ENCODE measurements at regions not wholly inside any gene's neighbourhood (a gene's known extent, or its start where the extent isn't known, plus 50 kb on each side); places are given as distances from the start of the nearest gene placed in this dataset.

DNA sequence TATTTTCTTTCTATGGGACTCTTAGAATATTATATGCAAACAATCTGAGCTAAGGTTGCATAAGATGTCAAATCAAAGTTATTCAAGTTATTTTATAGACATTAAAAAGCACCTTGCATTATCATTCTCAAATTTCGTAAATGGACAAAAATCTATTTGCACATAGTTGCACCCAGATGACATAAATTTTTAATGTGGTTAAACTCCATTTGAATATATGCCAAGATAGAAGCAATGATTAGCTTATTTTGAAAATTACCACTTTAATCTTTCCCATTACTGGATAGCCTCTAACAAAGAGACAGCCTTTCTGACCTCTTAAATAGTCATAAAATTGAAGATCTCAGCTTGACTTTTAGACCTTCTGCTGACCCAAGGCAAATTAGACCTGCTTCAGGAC is 386.8 kb downstream of the RAPGEF2 start:
- H3K4me3 Mint-ChIP-seq = no peak overlapping the region

DNA sequence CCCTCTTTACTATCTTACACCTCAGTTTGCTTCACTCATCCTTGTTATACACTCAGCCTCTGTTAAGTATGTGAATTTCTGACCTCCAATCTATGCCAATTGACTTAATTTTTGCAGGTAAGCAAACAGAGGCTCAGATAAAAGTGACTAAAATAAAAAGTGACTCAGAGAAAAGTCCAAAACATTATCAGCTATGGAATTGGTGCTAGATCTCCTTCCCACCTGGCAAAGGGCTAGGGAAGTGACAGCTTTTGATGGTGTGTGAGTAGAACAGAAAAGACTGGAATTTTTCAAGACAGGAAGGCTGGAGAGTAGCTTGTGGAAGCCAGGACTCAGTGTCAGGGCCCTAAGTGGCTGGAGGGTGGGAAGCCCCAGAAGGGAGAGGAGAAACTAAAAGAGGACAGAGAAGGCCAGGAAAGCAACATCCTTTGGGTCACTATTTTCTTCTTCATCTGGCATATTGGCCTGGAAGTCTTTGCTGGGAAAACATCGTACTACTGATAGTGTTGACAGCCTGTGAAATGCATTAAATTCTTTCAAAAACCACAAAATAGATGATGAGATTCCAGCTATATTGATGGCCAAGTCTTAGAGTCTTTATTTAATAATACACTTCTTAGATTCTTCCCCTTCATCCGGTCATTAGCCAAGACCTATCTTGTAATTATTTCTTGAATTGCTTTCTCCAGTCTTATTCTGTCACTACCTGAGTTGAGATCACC is 392.8 kb downstream of the RAPGEF2 start:
- Mint-ChIP-seq H3K4me1 (peaks cover 11% of the 10 kb centered on the region), H3K9me3 (peaks cover 36% of the 10 kb centered on the region), H3K27ac (no peak overlapping the region), H3K27me3 (ENCODE audit: low read depth) (no peaks in the 10 kb centered on the region; the same call in 1 of the 2 replicates), H3K4me3 (no peak overlapping the region), H3K36me3 (peaks cover 27% of the 10 kb centered on the region)
- DNase-seq (ENCODE audit: low spot score) (no peak), ATAC-seq (no peak)
- TF ChIP-seq, protein P1, sequence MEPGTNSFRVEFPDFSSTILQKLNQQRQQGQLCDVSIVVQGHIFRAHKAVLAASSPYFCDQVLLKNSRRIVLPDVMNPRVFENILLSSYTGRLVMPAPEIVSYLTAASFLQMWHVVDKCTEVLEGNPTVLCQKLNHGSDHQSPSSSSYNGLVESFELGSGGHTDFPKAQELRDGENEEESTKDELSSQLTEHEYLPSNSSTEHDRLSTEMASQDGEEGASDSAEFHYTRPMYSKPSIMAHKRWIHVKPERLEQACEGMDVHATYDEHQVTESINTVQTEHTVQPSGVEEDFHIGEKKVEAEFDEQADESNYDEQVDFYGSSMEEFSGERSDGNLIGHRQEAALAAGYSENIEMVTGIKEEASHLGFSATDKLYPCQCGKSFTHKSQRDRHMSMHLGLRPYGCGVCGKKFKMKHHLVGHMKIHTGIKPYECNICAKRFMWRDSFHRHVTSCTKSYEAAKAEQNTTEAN (CRISPR knock-in tag; IDR thresholded peaks at IDR 0.05) = no peak
- TF ChIP-seq CREB1 (CRISPR knock-in tag; IDR thresholded peaks at IDR 0.05) (no peak), ZNF138 (CRISPR knock-in tag; conservative IDR thresholded peaks at IDR 0.05) (no peak), IRF2 (CRISPR knock-in tag; IDR thresholded peaks at IDR 0.05; ENCODE audit: borderline replicate concordance, low read depth) (no peak), RORB (CRISPR knock-in tag; IDR thresholded peaks at IDR 0.05) (no peak), ZNF416 (CRISPR knock-in tag; IDR thresholded peaks at IDR 0.05) (no peak), FOXJ3 (CRISPR knock-in tag; IDR thresholded peaks at IDR 0.05; ENCODE audit: borderline replicate concordance) (no peak), SMAD4 (CRISPR knock-in tag; IDR thresholded peaks at IDR 0.05) (no peak), MYBL2 (CRISPR knock-in tag; IDR thresholded peaks at IDR 0.05) (no peak), ESRRA (CRISPR knock-in tag; IDR thresholded peaks at IDR 0.05; ENCODE audit: borderline replicate concordance) (no peak), JAZF1 (CRISPR knock-in tag; IDR thresholded peaks at IDR 0.05) (no peak), CBFB (CRISPR knock-in tag; IDR thresholded peaks at IDR 0.05; ENCODE audit: low read depth) (no peak)
- TF ChIP-seq, protein P2, sequence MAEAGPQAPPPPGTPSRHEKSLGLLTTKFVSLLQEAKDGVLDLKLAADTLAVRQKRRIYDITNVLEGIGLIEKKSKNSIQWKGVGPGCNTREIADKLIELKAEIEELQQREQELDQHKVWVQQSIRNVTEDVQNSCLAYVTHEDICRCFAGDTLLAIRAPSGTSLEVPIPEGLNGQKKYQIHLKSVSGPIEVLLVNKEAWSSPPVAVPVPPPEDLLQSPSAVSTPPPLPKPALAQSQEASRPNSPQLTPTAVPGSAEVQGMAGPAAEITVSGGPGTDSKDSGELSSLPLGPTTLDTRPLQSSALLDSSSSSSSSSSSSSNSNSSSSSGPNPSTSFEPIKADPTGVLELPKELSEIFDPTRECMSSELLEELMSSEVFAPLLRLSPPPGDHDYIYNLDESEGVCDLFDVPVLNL (CRISPR knock-in tag; IDR thresholded peaks at IDR 0.05; ENCODE audit: borderline replicate concordance, low read depth) = no peak
- TF ChIP-seq, protein P3, sequence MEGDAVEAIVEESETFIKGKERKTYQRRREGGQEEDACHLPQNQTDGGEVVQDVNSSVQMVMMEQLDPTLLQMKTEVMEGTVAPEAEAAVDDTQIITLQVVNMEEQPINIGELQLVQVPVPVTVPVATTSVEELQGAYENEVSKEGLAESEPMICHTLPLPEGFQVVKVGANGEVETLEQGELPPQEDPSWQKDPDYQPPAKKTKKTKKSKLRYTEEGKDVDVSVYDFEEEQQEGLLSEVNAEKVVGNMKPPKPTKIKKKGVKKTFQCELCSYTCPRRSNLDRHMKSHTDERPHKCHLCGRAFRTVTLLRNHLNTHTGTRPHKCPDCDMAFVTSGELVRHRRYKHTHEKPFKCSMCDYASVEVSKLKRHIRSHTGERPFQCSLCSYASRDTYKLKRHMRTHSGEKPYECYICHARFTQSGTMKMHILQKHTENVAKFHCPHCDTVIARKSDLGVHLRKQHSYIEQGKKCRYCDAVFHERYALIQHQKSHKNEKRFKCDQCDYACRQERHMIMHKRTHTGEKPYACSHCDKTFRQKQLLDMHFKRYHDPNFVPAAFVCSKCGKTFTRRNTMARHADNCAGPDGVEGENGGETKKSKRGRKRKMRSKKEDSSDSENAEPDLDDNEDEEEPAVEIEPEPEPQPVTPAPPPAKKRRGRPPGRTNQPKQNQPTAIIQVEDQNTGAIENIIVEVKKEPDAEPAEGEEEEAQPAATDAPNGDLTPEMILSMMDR (IDR thresholded peaks at IDR 0.05) = no peak
- TF ChIP-seq, protein P4, sequence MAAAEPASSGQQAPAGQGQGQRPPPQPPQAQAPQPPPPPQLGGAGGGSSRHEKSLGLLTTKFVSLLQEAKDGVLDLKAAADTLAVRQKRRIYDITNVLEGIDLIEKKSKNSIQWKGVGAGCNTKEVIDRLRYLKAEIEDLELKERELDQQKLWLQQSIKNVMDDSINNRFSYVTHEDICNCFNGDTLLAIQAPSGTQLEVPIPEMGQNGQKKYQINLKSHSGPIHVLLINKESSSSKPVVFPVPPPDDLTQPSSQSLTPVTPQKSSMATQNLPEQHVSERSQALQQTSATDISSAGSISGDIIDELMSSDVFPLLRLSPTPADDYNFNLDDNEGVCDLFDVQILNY (CRISPR knock-in tag; IDR thresholded peaks at IDR 0.05) = no peak
- TF ChIP-seq, protein P5, sequence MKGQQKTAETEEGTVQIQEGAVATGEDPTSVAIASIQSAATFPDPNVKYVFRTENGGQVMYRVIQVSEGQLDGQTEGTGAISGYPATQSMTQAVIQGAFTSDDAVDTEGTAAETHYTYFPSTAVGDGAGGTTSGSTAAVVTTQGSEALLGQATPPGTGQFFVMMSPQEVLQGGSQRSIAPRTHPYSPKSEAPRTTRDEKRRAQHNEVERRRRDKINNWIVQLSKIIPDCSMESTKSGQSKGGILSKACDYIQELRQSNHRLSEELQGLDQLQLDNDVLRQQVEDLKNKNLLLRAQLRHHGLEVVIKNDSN (CRISPR knock-in tag; IDR thresholded peaks at IDR 0.05) = no peak
- ChIA-PET CTCF (no interaction called here), POLR2A (no interaction called here)

More for the DNA sequence above, 386.8 kb downstream of the RAPGEF2 start:
- Mint-ChIP-seq H3K27ac (no peak overlapping the region), H3K36me3 (peaks cover 31% of the 10 kb centered on the region), H3K4me1 (peaks cover 17% of the 10 kb centered on the region), H3K9me3 (peaks cover 47% of the 10 kb centered on the region), H3K27me3 (ENCODE audit: low read depth) (peaks cover 2% of the 10 kb centered on the region)
- DNase-seq (ENCODE audit: low spot score) = no peak
- CTCF ChIA-PET = no interaction called here
- POLR2A ChIA-PET = no interaction called here
- TF ChIP-seq JUN (CRISPR knock-in tag; IDR thresholded peaks at IDR 0.05) = no peak
- ATAC-seq = no peak

DNA sequence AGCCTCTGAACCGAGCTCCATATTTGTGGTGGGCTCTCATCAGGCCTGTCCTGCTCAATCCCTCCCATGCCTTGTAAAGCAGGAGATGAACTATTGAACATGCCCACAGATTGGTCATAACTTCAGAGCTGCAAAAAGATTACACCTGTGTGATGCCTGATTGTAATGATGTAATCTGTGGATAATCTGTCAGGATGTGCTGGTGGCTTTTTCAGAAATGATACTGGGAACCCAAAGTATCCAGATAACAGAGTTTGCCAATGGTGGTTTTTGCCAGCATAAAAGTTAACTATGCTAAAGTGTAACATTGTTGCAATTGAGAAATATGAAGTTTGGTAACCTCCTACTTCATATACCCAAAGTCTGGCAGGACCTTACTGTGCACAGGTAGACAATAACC is 393.4 kb downstream of the RAPGEF2 start:
- ATAC-seq (no peak), DNase-seq (ENCODE audit: low spot score) (no peak)
- no peak overlapping the region for H3K27ac Mint-ChIP-seq
- no peaks in the 10 kb centered on the region; the same call in 1 of the 2 replicates for H3K27me3 Mint-ChIP-seq (ENCODE audit: low read depth)
- ChIA-PET POLR2A (no interaction called here), CTCF (no interaction called here)
- peaks cover 14% of the 10 kb centered on the region for H3K4me1 Mint-ChIP-seq
- peaks cover 21% of the 10 kb centered on the region for H3K36me3 Mint-ChIP-seq
- no peak overlapping the region for H3K4me3 Mint-ChIP-seq
- H3K9me3 Mint-ChIP-seq = peaks cover 31% of the 10 kb centered on the region
- TF ChIP-seq TCF7 (CRISPR knock-in tag; IDR thresholded peaks at IDR 0.05; ENCODE audit: low read depth) = no peak
- no peak for TF ChIP-seq JUN (CRISPR knock-in tag; IDR thresholded peaks at IDR 0.05)
- TF ChIP-seq CREB1 (CRISPR knock-in tag; IDR thresholded peaks at IDR 0.05) = no peak
- no peak for TF ChIP-seq ZNF138 (CRISPR knock-in tag; conservative IDR thresholded peaks at IDR 0.05)
- TF ChIP-seq HMGA2 (CRISPR knock-in tag; IDR thresholded peaks at IDR 0.05) = no peak
- TF ChIP-seq ZNF416 (CRISPR knock-in tag; IDR thresholded peaks at IDR 0.05) = no peak
- no peak for TF ChIP-seq ETV6 (CRISPR knock-in tag; IDR thresholded peaks at IDR 0.05)
- TF ChIP-seq, protein P6, sequence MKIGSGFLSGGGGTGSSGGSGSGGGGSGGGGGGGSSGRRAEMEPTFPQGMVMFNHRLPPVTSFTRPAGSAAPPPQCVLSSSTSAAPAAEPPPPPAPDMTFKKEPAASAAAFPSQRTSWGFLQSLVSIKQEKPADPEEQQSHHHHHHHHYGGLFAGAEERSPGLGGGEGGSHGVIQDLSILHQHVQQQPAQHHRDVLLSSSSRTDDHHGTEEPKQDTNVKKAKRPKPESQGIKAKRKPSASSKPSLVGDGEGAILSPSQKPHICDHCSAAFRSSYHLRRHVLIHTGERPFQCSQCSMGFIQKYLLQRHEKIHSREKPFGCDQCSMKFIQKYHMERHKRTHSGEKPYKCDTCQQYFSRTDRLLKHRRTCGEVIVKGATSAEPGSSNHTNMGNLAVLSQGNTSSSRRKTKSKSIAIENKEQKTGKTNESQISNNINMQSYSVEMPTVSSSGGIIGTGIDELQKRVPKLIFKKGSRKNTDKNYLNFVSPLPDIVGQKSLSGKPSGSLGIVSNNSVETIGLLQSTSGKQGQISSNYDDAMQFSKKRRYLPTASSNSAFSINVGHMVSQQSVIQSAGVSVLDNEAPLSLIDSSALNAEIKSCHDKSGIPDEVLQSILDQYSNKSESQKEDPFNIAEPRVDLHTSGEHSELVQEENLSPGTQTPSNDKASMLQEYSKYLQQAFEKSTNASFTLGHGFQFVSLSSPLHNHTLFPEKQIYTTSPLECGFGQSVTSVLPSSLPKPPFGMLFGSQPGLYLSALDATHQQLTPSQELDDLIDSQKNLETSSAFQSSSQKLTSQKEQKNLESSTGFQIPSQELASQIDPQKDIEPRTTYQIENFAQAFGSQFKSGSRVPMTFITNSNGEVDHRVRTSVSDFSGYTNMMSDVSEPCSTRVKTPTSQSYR (CRISPR knock-in tag; IDR thresholded peaks at IDR 0.05) = no peak
- TF ChIP-seq, protein P7, sequence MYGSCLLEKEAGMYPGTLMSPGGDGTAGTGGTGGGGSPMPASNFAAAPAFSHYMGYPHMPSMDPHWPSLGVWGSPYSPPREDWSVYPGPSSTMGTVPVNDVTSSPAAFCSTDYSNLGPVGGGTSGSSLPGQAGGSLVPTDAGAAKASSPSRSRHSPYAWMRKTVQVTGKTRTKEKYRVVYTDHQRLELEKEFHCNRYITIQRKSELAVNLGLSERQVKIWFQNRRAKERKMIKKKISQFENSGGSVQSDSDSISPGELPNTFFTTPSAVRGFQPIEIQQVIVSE (CRISPR knock-in tag; IDR thresholded peaks at IDR 0.05; ENCODE audit: borderline replicate concordance) = no peak
- TF ChIP-seq FOXK1 (CRISPR knock-in tag; IDR thresholded peaks at IDR 0.05) = no peak

Measured in WTC11 (cell line).